Esophagus squamous epithelium (tissue), 5 donors: ENCODE measurements at regions not wholly inside any gene's neighbourhood (a gene's known extent, or its start where the extent isn't known, plus 50 kb on each side); places are given as distances from the start of the nearest gene placed in this dataset.

Experiments
- DNase-seq: peaks from one replicate; lab custom pipeline; 2025; lab: John Stamatoyannopoulos, UW
- H3K27ac ChIP-seq, 4 donors: fragments of 200-600 bp; sonication (generic); one replicate each; pipeline ENCODE4 v1.5.1; 2016 to 2019; ENCODE audit warnings: mild to moderate bottlenecking in 1 of 4
- H3K27me3 ChIP-seq, 4 donors: fragments of 200-600 bp; sonication (generic); 1 replicate in 3 of 4; 2 replicates in 1 of 4; pipeline versions ENCODE4 v1.5.1 to v1.6.0; 2017 to 2021; ENCODE audit warnings: antibody characterized with exemption in 1 of 4
- H3K36me3 ChIP-seq, 3 donors: fragments of 200-600 bp; sonication (generic); one replicate each; pipeline ENCODE4 v1.5.1; 2016 to 2019
- H3K4me1 ChIP-seq, 3 donors: fragments of 200-600 bp; sonication (generic); one replicate each; pipeline ENCODE4 v1.5.1; 2017 to 2019
- H3K4me3 ChIP-seq, 4 donors: fragments of 200-600 bp; sonication (generic); 1 replicate in 3 of 4; 2 replicates in 1 of 4; pipeline ENCODE4 v1.5.1; 2016 to 2019; ENCODE audit warnings: mild to moderate bottlenecking in 2 of 4, moderate library complexity in 1 of 4
- H3K9me3 ChIP-seq, 3 donors: fragments of 200-600 bp; sonication (generic); one replicate each; pipeline ENCODE4 v1.5.1; 2016 to 2019
- CTCF ChIP-seq, 6 experiments: fragments of 450-650 bp in 4 of 6; fragments of 200-600 bp in 2 of 6; sonication (generic) in 2 of 6; IDR thresholded peaks; one replicate each; pipeline ENCODE4 v1.5.1; 2016 to 2019; ENCODE audit warnings: antibody characterized with exemption in 6 of 6, mild to moderate bottlenecking in 4 of 6, moderate library complexity in 4 of 6
- POLR2A ChIP-seq, 4 donors: fragments of 450-650 bp; IDR thresholded peaks; one replicate each; pipeline ENCODE4 v1.6.1; 2017; ENCODE audit warnings: antibody characterized with exemption in 4 of 4, mild to moderate bottlenecking in 4 of 4, moderate library complexity in 3 of 4
- WGBS, 2 donors: methylation state at CpG; one replicate each; pipeline ENCODE4 v1.1.5; 2018; 5-methylcytosine and 5-hydroxymethylcytosine counted together
- intact Hi-C: fragments of 100-400 bp; cut with DNase I; formaldehyde crosslinking; loops from one replicate; pipeline ENCODE4 v1.15.0; 2022
- donor health status: DM: yes; HTN: yes; CAD: no.

GRCh38 chr7:84941936-84942335 is 244.9 kb downstream of the SEMA3D start:
- Histone ChIP-seq H3K4me3 (no peak overlapping the region), H3K4me1 (no peaks in the 10 kb centered on the region), H3K27ac (no peak overlapping the region), H3K36me3 (no peaks in the 10 kb centered on the region), H3K27me3 (no peaks in the 10 kb centered on the region), H3K9me3 (peaks cover 0 to 5% (median 0%) of the 10 kb centered on the region in 3 donors)
- WGBS, 2 donors: 67 to 79% methylated on average over 4 of the region's 4 CpGs
- DNase-seq: no peak
- TF ChIP-seq CTCF (IDR thresholded peaks at IDR 0.05) (no peak), POLR2A (IDR thresholded peaks at IDR 0.05) (no peak)
- intact Hi-C loops: no loop called here

- Histone ChIP-seq H3K4me1 (no peaks in the 10 kb centered on the region), H3K27ac (no peak overlapping the region), H3K36me3 (no peaks in the 10 kb centered on the region), H3K4me3 (no peak overlapping the region), H3K27me3 (no peaks in the 10 kb centered on the region), H3K9me3 (peaks cover 0 to 5% (median 0%) of the 10 kb centered on the region in 3 donors)
- DNase-seq: no peak
- TF ChIP-seq POLR2A (IDR thresholded peaks at IDR 0.05) (no peak), CTCF (IDR thresholded peaks at IDR 0.05) (no peak)
- WGBS, 2 donors: 50 to 56% methylated on average over 1 of the region's 1 CpG
- intact Hi-C loops: no loop called here
Observed at GRCh38 chr7:84941291-84941690, 245.6 kb downstream of the SEMA3D start.

- peaks cover 0 to 5% (median 0%) of the 10 kb centered on the region in 3 donors for H3K9me3 ChIP-seq
- no peaks in the 10 kb centered on the region for H3K36me3 ChIP-seq
- H3K4me1 ChIP-seq: no peaks in the 10 kb centered on the region
- no peak overlapping the region for H3K4me3 ChIP-seq
- no peaks in the 10 kb centered on the region for H3K27me3 ChIP-seq
- no peak for DNase-seq
- no peak for TF ChIP-seq POLR2A (IDR thresholded peaks at IDR 0.05)
- TF ChIP-seq CTCF (IDR thresholded peaks at IDR 0.05): no peak
- intact Hi-C loops: no loop called here
- no peak overlapping the region for H3K27ac ChIP-seq
- 70% methylated on average over 2 of the region's 32 CpGs; no CpG with 5 or more reads in 1 of the 2 donors for WGBS, 2 donors
Observed at GRCh38 chr7:84939888-84940287, 247.0 kb downstream of the SEMA3D start.

- Histone ChIP-seq H3K27me3 (no peaks in the 10 kb centered on the region), H3K9me3 (peaks cover 0 to 5% (median 0%) of the 10 kb centered on the region in 3 donors), H3K4me3 (no peak overlapping the region), H3K4me1 (no peaks in the 10 kb centered on the region), H3K27ac (no peak overlapping the region), H3K36me3 (no peaks in the 10 kb centered on the region)
- DNase-seq: no peak
- intact Hi-C loops: no loop called here
- 75 to 88% methylated on average over 2 to 4 of the region's 7 CpGs for WGBS, 2 donors
- no peak for TF ChIP-seq CTCF (IDR thresholded peaks at IDR 0.05)
- TF ChIP-seq POLR2A (IDR thresholded peaks at IDR 0.05): no peak
Observed at GRCh38 chr7:84939442-84939841, 247.4 kb downstream of the SEMA3D start.

GRCh38 chr7:84924353-84924752 is 262.5 kb downstream of the SEMA3D start:
- H3K9me3 ChIP-seq: peaks cover 0 to 10% (median 0%) of the 10 kb centered on the region in 3 donors
- no peak overlapping the region for H3K27ac ChIP-seq
- intact Hi-C loops: no loop called here
- TF ChIP-seq POLR2A (IDR thresholded peaks at IDR 0.05) (no peak), CTCF (IDR thresholded peaks at IDR 0.05) (no peak)
- H3K36me3 ChIP-seq: no peaks in the 10 kb centered on the region
- H3K4me3 ChIP-seq: no peak overlapping the region
- H3K4me1 ChIP-seq: no peaks in the 10 kb centered on the region
- H3K27me3 ChIP-seq: no peaks in the 10 kb centered on the region
- WGBS, 2 donors: 65 to 71% methylated on average over 3 of the region's 3 CpGs
- no peak for DNase-seq
